Cardiac muscle cell (in vitro differentiated cells and primary cell): ENCODE measurements at regions not wholly inside any gene's neighbourhood (a gene's known extent, or its start where the extent isn't known, plus 50 kb on each side); places are given as distances from the start of the nearest gene placed in this dataset.

Source experiments
- DNase-seq, 2 donors: peaks; one replicate each; pipeline versions ENCODE4 v3.0.0 to v3.0.0-alpha.2; 2010 to 2017; ENCODE audit warnings: low read depth in 1 of 2, low spot score in 1 of 2
- H3K27ac ChIP-seq: fragments of 200-600 bp; sonication (generic); 2 replicates; pipeline ENCODE4 v1.5.1; 2016
- H3K27me3 ChIP-seq: fragments of 200-600 bp; sonication (generic); 2 replicates; pipeline ENCODE4 v1.6.0; 2016; ENCODE audit warnings: control low read depth
- H3K36me3 ChIP-seq: fragments of 200-600 bp; sonication (generic); 2 replicates; pipeline ENCODE4 v1.5.1; 2016; ENCODE audit warnings: control low read depth
- H3K4me1 ChIP-seq: fragments of 200-600 bp; sonication (generic); 2 replicates; pipeline ENCODE4 v1.8.1; 2017; ENCODE audit warnings: low read depth, mild to moderate bottlenecking, mixed run types
- H3K4me3 ChIP-seq: fragments of 200-600 bp; sonication (generic); 2 replicates; pipeline ENCODE4 v1.5.1; 2016; ENCODE audit warnings: mild to moderate bottlenecking
- H3K9me3 ChIP-seq: fragments of 200-600 bp; sonication (generic); 2 replicates; pipeline ENCODE4 v1.5.1; 2017; ENCODE audit warnings: low read depth, mild to moderate bottlenecking, control low read depth
- TF ChIP-seq, protein P1 (sequence below): IDR thresholded peaks from 2 replicates; pipeline ENCODE4 v1.5.1; 2012; ENCODE audit warnings: low read depth, mild to moderate bottlenecking, low read length

DNA sequence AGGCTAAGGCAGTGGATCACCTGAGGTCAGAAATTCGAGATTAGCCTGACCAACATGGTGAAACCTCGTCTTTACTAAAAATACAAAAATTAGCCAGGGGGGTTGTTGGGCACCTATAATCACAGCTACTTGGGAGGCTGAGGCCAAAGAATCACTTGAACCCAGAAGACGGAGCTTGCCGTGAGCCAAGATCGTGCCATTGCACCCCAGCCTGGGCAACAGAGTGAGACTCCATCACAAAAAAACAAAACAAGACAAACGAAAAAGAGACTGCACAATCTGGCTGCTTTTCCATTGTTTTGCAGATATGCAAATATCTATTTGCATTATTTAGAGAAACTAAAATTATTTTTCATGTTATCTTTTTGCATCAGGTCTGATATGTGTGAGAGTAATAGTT lies 83.6 kb downstream of the ZNF486 start:
- TF ChIP-seq, protein P1, sequence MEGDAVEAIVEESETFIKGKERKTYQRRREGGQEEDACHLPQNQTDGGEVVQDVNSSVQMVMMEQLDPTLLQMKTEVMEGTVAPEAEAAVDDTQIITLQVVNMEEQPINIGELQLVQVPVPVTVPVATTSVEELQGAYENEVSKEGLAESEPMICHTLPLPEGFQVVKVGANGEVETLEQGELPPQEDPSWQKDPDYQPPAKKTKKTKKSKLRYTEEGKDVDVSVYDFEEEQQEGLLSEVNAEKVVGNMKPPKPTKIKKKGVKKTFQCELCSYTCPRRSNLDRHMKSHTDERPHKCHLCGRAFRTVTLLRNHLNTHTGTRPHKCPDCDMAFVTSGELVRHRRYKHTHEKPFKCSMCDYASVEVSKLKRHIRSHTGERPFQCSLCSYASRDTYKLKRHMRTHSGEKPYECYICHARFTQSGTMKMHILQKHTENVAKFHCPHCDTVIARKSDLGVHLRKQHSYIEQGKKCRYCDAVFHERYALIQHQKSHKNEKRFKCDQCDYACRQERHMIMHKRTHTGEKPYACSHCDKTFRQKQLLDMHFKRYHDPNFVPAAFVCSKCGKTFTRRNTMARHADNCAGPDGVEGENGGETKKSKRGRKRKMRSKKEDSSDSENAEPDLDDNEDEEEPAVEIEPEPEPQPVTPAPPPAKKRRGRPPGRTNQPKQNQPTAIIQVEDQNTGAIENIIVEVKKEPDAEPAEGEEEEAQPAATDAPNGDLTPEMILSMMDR: no peak
- no peak for DNase-seq
- Histone ChIP-seq H3K9me3 (no peaks in the 10 kb centered on the region), H3K4me1 (peaks cover 5% of the 10 kb centered on the region), H3K27ac (no peak overlapping the region), H3K36me3 (no peaks in the 10 kb centered on the region), H3K4me3 (no peak overlapping the region), H3K27me3 (peaks cover 16% of the 10 kb centered on the region)

DNA sequence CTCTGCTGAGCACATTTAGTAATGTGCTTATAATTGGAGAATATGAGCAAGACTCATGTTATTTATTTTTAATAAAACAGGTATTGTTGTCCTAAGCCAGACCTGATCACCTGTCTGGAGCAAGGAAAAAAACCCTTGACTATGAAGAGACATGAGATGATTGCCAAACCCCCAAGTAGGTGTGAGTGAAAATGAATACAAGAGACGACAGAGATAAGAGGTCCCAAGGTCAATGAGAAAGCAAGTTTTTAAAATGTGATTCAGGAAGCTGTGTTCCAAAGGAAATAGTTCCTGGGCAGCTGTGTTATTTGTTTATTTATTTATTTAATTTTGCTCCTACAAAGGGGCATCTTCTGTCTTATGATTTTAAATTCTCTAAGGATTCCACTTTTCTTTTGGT lies 83.1 kb downstream of the ZNF486 start:
- H3K4me3 ChIP-seq: no peak overlapping the region
- no peak overlapping the region for H3K27ac ChIP-seq
- TF ChIP-seq, protein P1: no peak
- H3K36me3 ChIP-seq: no peaks in the 10 kb centered on the region
- H3K4me1 ChIP-seq: peaks cover 5% of the 10 kb centered on the region
- H3K9me3 ChIP-seq: no peaks in the 10 kb centered on the region
- DNase-seq: peak in 1 of 2 donors; percentile 35
- peaks cover 21% of the 10 kb centered on the region for H3K27me3 ChIP-seq
